GM18505 (cell line): ENCODE measurements at regions not wholly inside any gene's neighbourhood (a gene's known extent, or its start where the extent isn't known, plus 50 kb on each side); places are given as distances from the start of the nearest gene placed in this dataset.

ENCODE experiments used
- ATAC-seq: cut with Tn5 transposase; IDR thresholded peaks from one replicate; pipeline ENCODE4 v1.9.1; 2021; ENCODE audit not compliant: unreplicated experiment
- POLR2A ChIP-seq: IDR thresholded peaks from 4 replicates; pipeline ENCODE4 v1.6.1; 2011; ENCODE audit warnings: borderline replicate concordance; ENCODE audit not compliant: insufficient read depth, insufficient read length; ENCODE audit errors: extremely low read depth

- ATAC-seq: no peak
- TF ChIP-seq POLR2A: no peak
Measured at GRCh38 chr2:149666809-149667320, 79.3 kb upstream of the MMADHC start.

DNA sequence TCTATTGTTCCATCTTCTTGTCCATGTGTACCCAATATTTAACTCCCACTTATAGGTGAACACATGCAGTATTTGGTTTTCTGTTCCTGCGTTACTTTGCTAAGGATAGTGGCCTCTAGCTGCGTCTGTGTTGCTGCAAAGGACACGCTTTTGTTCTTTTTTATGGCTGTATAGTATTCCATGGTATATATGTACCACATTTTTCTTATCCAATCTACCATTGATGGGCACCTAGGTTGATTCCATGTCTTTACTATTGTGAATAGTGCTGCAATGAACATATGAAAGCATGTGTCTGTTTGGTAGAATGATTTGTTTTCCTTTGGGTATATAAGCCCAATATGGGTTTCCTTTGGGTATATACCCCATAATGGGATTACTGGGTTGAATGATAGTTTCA lies 77.3 kb upstream of the MMADHC start:
- no peak for ATAC-seq
- TF ChIP-seq POLR2A: no peak

GRCh38 chr2:149662556-149662955 lies 75.0 kb upstream of the MMADHC start:
- TF ChIP-seq POLR2A: no peak
- no peak for ATAC-seq

DNA sequence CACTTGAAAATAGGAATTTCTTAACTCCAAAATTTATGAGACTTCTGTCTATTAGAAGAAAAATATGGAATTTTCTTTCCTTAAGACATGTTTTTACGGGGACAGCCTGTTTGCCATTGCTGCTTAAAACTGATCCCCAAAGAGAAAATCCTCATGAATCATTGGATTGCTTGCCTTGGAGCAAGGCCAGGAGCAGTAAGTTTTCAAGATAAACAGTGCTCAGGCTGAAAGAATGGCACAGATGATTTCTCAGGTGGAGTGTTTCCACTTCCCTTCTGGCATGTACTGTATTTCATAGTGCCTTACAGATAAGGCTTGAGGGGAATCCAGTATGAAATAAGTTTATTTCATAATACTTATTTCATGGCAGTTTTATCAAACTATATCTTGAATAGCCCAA lies 74.3 kb upstream of the MMADHC start:
- TF ChIP-seq POLR2A: no peak
- ATAC-seq: no peak

- no peak for TF ChIP-seq POLR2A
Measured at GRCh38 chr2:149658553-149658952, 71.0 kb upstream of the MMADHC start.

DNA sequence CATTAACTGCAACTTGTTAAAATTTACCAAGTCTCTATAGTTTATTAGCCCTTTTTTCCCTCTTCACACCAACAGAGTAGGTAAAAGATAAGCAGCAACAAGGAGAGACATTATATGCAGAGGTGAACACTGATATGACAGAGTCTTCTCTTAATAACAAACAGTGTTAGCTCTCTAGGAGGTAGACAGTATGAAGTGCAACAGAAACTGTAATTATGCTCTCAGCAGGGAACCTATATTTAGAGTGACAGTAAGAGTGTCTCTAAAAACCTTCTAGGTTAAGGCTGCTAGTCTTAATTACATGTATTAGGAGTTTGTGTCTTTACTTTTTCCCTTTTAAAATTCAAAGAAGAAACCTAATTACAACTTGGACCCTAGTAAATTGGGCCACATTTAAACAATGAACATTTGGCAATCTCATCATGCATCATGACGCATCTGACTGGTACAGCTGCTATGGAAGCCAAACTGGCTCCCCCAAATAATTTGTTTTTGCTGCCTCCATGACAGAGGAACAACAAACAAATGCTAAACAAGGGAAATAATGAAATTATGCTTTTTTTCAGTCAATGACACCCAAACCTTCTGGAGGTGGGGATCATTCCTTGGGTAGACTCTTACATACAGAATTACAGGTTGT lies 69.9 kb upstream of the MMADHC start:
- no peak for TF ChIP-seq POLR2A
- ATAC-seq: no peak

More at GRCh38 chr2:149658553-149658952, 71.0 kb upstream of the MMADHC start:
- no peak for ATAC-seq

- ATAC-seq: no peak
- TF ChIP-seq POLR2A: no peak
Measured at GRCh38 chr2:149656996-149657395, 69.4 kb upstream of the MMADHC start.

- ATAC-seq: no peak
- no peak for TF ChIP-seq POLR2A
Measured at GRCh38 chr2:149653831-149654445, 66.4 kb upstream of the MMADHC start.

DNA sequence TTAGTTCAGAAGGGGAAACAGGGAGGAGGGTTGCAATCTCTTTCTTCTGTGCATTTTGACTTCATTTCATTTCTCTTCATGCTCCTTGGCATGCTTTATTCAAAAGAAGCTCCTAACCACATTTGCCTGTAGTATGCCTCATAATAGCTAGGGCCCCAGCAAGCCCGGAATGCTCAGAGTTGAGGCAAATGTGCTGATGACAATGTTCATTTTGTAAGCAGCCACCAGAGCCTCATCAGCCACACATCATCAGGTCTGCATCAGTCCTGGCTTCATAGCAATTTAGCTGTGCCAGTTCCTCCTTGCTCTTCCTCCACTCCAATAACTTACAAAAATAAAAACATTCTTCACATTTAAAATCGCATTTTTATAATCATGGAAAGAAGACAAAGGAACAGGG lies 65.4 kb upstream of the MMADHC start:
- no peak for ATAC-seq
- TF ChIP-seq POLR2A: no peak

- no peak for ATAC-seq
- TF ChIP-seq POLR2A: no peak
Measured at GRCh38 chr2:149652526-149652925, 65.0 kb upstream of the MMADHC start.

DNA sequence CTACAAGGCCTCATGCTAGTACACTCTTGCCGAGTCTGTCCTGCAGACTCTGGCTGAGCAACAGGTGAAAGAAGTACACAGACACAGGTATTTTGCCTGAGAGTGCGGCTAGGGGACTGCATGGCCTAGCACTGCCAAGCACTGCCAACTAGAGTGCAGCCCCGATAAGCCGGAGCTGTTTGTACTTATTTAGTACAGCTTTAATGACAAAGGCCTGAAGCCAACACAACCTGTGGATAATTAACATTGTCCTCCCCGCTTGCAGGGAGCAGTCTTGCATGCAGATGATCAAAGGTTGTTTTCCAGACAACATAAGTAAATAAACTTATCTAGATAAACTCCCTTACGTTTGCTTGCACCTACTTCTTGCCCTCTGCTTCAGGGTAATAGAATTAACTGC lies 63.7 kb upstream of the MMADHC start:
- no peak for TF ChIP-seq POLR2A
- ATAC-seq: no peak

- TF ChIP-seq POLR2A: no peak
- ATAC-seq: no peak
Measured at GRCh38 chr2:149650006-149650405, 62.4 kb upstream of the MMADHC start.

- ATAC-seq: no peak
- no peak for TF ChIP-seq POLR2A
Measured at GRCh38 chr2:149648282-149649030, 60.9 kb upstream of the MMADHC start.

DNA sequence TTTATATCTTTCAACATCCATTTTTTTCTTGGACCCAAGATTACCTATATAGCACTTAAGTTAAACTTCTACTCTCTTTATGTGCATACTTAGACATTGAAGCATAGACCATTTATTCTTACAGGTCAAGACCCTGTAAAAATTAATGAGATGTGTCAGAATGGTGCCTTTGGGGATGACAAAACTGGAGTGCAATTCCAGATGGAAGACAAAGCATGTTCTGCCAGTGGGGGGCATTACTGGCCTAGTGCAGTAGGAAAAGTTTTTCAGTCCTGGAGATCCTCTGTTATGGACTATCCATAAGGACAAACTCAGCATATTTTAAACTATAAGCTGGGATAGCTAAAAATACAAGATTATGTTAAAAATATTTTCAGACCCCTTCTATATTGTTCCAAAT lies 57.8 kb upstream of the MMADHC start:
- no peak for ATAC-seq
- no peak for TF ChIP-seq POLR2A
